HL-60 (cell line): ENCODE measurements at regions not wholly inside any gene's neighbourhood (a gene's known extent, or its start where the extent isn't known, plus 50 kb on each side); places are given as distances from the start of the nearest gene placed in this dataset.

ENCODE experiments used
- DNase-seq, 2 experiments: peaks; one replicate each; pipeline ENCODE4 v3.0.0-alpha.2; 2010 to 2020; ENCODE audit warnings: low read depth in 1 of 2, low spot score in 1 of 2
- H3K27ac ChIP-seq: fragments of 250-450 bp; sonication (Bioruptor Pico); replicated peaks from 2 replicates; pipeline ENCODE4 v1.5.1; 2020; ENCODE audit warnings: mild to moderate bottlenecking, moderate library complexity
- H3K27me3 ChIP-seq: fragments of 250-450 bp; sonication (Bioruptor Pico); 2 replicates; pipeline ENCODE4 v1.5.1; 2021; ENCODE audit warnings: mild to moderate bottlenecking, moderate library complexity; ENCODE audit not compliant: insufficient read depth, poor library complexity, severe bottlenecking
- H3K4me3 ChIP-seq: replicated peaks from 2 replicates; pipeline ENCODE4 v1.5.1; 2011; ENCODE audit warnings: mild to moderate bottlenecking, control low read depth, low read length; ENCODE audit not compliant: insufficient read depth
- CTCF ChIP-seq: IDR thresholded peaks from one replicate; pipeline ENCODE4 v1.5.1; 2011; ENCODE audit warnings: low read length, control low read depth, inconsistent platforms; ENCODE audit not compliant: insufficient read depth
- GABPA ChIP-seq: IDR thresholded peaks from 2 replicates; pipeline ENCODE4 v1.6.1; 2012; ENCODE audit warnings: low read depth
- POLR2AphosphoS5 ChIP-seq: IDR thresholded peaks from 2 replicates; pipeline ENCODE4 v1.6.1; 2012; ENCODE audit warnings: low read depth
- SPI1 ChIP-seq: IDR thresholded peaks from 2 replicates; pipeline ENCODE4 v1.6.1; 2012; ENCODE audit warnings: low read depth, mild to moderate bottlenecking, borderline replicate concordance
- TF ChIP-seq, protein P1 (sequence below): IDR thresholded peaks from 2 replicates; pipeline ENCODE4 v1.6.1; 2012; ENCODE audit warnings: low read depth; ENCODE audit not compliant: insufficient replicate concordance

GRCh38 chr4:59759082-59759825 lies 1440.9 kb upstream of the ADGRL3 start:
- Histone ChIP-seq H3K4me3 (no peak overlapping the region), H3K27me3 (no peaks in the 10 kb centered on the region), H3K27ac (no peak overlapping the region)
- TF ChIP-seq POLR2AphosphoS5: no peak
- TF ChIP-seq, protein P1, sequence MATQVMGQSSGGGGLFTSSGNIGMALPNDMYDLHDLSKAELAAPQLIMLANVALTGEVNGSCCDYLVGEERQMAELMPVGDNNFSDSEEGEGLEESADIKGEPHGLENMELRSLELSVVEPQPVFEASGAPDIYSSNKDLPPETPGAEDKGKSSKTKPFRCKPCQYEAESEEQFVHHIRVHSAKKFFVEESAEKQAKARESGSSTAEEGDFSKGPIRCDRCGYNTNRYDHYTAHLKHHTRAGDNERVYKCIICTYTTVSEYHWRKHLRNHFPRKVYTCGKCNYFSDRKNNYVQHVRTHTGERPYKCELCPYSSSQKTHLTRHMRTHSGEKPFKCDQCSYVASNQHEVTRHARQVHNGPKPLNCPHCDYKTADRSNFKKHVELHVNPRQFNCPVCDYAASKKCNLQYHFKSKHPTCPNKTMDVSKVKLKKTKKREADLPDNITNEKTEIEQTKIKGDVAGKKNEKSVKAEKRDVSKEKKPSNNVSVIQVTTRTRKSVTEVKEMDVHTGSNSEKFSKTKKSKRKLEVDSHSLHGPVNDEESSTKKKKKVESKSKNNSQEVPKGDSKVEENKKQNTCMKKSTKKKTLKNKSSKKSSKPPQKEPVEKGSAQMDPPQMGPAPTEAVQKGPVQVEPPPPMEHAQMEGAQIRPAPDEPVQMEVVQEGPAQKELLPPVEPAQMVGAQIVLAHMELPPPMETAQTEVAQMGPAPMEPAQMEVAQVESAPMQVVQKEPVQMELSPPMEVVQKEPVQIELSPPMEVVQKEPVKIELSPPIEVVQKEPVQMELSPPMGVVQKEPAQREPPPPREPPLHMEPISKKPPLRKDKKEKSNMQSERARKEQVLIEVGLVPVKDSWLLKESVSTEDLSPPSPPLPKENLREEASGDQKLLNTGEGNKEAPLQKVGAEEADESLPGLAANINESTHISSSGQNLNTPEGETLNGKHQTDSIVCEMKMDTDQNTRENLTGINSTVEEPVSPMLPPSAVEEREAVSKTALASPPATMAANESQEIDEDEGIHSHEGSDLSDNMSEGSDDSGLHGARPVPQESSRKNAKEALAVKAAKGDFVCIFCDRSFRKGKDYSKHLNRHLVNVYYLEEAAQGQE: no peak
- TF ChIP-seq GABPA: no peak
- no peak for TF ChIP-seq SPI1
- TF ChIP-seq CTCF: no peak
- no peak for DNase-seq

DNA sequence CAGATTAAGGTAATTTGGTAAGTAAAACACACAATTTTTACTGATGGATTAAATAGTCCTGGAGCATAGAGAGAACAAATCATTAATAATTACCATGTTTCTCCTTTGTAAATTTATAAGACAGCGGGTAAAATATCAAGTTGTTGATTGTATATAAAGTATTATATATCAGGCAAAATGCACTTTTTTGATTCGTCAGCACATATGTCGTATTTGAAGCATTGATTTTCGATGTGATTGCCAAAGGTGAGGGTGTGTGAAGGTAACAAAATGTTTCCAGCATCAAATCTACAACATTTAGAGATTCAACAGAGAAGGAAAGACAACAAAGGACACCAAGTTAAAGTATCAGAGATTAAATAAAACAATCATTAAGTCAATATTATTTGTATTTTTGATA lies 1437.8 kb upstream of the ADGRL3 start:
- H3K4me3 ChIP-seq: no peak overlapping the region
- no peak for DNase-seq
- no peaks in the 10 kb centered on the region for H3K27me3 ChIP-seq
- TF ChIP-seq, protein P1: no peak
- TF ChIP-seq SPI1 (no peak), GABPA (no peak)
- H3K27ac ChIP-seq: no peak overlapping the region

- Histone ChIP-seq H3K27me3 (no peaks in the 10 kb centered on the region), H3K27ac (no peak overlapping the region), H3K4me3 (no peak overlapping the region)
- DNase-seq: no peak
- TF ChIP-seq POLR2AphosphoS5 (no peak), SPI1 (no peak), GABPA (no peak), CTCF (no peak)
- TF ChIP-seq, protein P1: no peak
These were observed 1429.4 kb upstream of the ADGRL3 start for GRCh38 chr4:59770601-59771264.
